ENCODE measurements at regions not wholly inside any gene's neighbourhood (a gene's known extent, or its start where the extent isn't known, plus 50 kb on each side); places are given as distances from the start of the nearest gene placed in this dataset.

- intact Hi-C loops (cut with micrococcal nuclease) (no loop called here), dilution Hi-C loops (cut with MboI; ENCODE audit: extremely low pct_ligation_motif_present, low sequenced_read_pairs) (no loop called here)
- H3K9me1 ChIP-seq (replicated peaks; ENCODE audit: control insufficient read depth, extremely low read depth, insufficient read depth, low read length) = no peaks in the 10 kb centered on the region
- H3K79me2 ChIP-seq (ENCODE audit: control insufficient read depth, insufficient read depth, low read length) = no peaks in the 10 kb centered on the region
- no peak overlapping the region for H3K27ac ChIP-seq (ENCODE audit: insufficient read depth, low read depth, low read length)
- H3K4me2 ChIP-seq (ENCODE audit: insufficient read depth, low read length) = no peak overlapping the region
- DNase-seq (ENCODE audit: low read depth, low spot score) (no peak), FAIRE-seq (no peak)
- TF ChIP-seq FOS (IDR thresholded peaks at IDR 0.05; ENCODE audit: borderline replicate concordance, insufficient read depth, low read length) (no peak), POLR2A (IDR thresholded peaks at IDR 0.05; ENCODE audit: low read depth, low read length) (no peak), MAX (IDR thresholded peaks at IDR 0.05; ENCODE audit: insufficient read depth, insufficient read length) (no peak), GATA2 (IDR thresholded peaks at IDR 0.05; ENCODE audit: insufficient read depth, insufficient read length, low read depth, low read length) (no peak), POLR2AphosphoS5 (IDR thresholded peaks at IDR 0.05; ENCODE audit: insufficient read depth, low read depth, low read length) (no peak), EZH2 (IDR thresholded peaks at IDR 0.05; ENCODE audit: borderline replicate concordance, low read depth, low read length, severe bottlenecking) (no peak), CTCF (IDR thresholded peaks at IDR 0.05; ENCODE audit: extremely low read depth in 1 of 2, insufficient read depth in 1 of 2, low read depth in 1 of 2, low read length in 2 of 2) (no peak), MYC (IDR thresholded peaks at IDR 0.05; ENCODE audit: low read depth, low read length) (no peak), JUN (IDR thresholded peaks at IDR 0.05; ENCODE audit: borderline replicate concordance, insufficient read depth, insufficient read length, low read depth) (no peak)
- H3K4me1 ChIP-seq (ENCODE audit: control insufficient read depth, extremely low read depth, insufficient read depth, low read length) = no peaks in the 10 kb centered on the region
- CTCF ChIA-PET = no interaction called here
- BruUV-seq (replicated peaks) = no TSS peak
- peaks cover 3% of the 10 kb centered on the region for H3K9me3 ChIP-seq (replicated peaks; ENCODE audit: control insufficient read depth, insufficient read depth, low read length)
- no peaks in the 10 kb centered on the region for H3K36me3 ChIP-seq (ENCODE audit: control insufficient read depth in 2 of 2, extremely low read depth in 1 of 2, insufficient read depth in 2 of 2, low read length in 2 of 2)
- no peaks in the 10 kb centered on the region for H4K20me1 ChIP-seq (replicated peaks; ENCODE audit: control insufficient read depth, extremely low read depth, insufficient read depth, low read length)
- POLR2A ChIA-PET = no interaction called here
- no peak overlapping the region for H2AFZ ChIP-seq (ENCODE audit: low read depth, low read length)
- H3K9ac ChIP-seq (replicated peaks; ENCODE audit: extremely low read depth, insufficient read depth, low read length) = no peak overlapping the region
- no peak overlapping the region for H3K4me3 ChIP-seq (replicated peaks in 1 of 3; ENCODE audit: insufficient read depth in 1 of 3, low read depth in 1 of 3, low read length in 3 of 3)
- H3K27me3 ChIP-seq (ENCODE audit: control insufficient read depth in 2 of 2, insufficient read depth in 2 of 2, low read length in 2 of 2) = no peaks in the 10 kb centered on the region
Observed at GRCh38 chr17:71959154-71959553, 161.7 kb upstream of the SOX9 start.

Measured in endothelial cell of umbilical vein (primary cell).